Cerebellar cortex (tissue), 1 donor: ENCODE measurements at regions not wholly inside any gene's neighbourhood (a gene's known extent, or its start where the extent isn't known, plus 50 kb on each side); places are given as distances from the start of the nearest gene placed in this dataset.
A peak's percentile ranks its signal among the peaks of the same experiment; 100 is the strongest.

Source experiments
- DNase-seq: peaks from one replicate; pipeline ENCODE4 v3.0.0-alpha.2; 2015; ENCODE audit warnings: low spot score

- DNase-seq: no peak
Observed at GRCh38 chr12:53803194-53803593, 51.4 kb upstream of the CISTR start.

- no peak for DNase-seq
Observed at GRCh38 chr12:53803703-53804102, 51.9 kb upstream of the CISTR start.

DNA sequence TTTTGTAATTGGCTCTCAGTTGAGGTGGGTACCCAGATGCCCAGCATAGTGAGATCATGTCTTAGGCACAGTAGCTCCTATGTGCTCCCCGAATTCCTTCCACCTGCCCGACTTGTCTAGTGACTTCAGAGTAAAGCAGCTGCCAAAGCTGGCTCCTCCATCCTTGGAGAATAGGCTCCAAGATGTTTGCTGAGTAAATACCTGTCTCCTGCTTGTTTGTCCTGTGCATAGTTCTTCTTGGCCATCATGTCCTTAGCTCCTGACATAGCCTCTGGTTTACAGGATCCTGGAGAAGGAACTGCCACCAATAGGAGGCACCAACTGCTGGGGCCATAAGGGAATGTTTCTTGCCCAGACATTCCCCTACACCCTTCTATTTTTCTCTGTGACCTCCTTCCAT is 52.6 kb upstream of the CISTR start:
- peak; percentile 8 for DNase-seq

DNA sequence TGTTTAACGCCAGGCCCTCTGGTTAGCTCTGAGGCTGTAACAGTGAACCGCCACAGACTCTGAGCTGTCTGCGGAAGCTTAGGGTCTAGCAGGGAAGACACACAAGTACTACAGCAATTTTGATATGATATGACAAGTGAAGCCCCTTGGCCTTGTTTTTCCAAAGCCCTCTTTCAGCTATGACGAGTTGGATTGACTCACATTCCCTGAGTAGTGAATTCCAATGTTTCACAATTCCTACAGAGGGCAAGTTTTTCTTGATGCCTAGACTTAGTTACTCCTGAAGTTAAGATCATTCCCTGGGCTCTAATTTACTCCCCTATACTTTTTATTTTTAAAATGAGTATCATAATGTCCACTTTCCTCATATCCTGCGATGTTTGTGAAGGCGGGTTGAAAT is 53.3 kb upstream of the CISTR start:
- DNase-seq: no peak

DNA sequence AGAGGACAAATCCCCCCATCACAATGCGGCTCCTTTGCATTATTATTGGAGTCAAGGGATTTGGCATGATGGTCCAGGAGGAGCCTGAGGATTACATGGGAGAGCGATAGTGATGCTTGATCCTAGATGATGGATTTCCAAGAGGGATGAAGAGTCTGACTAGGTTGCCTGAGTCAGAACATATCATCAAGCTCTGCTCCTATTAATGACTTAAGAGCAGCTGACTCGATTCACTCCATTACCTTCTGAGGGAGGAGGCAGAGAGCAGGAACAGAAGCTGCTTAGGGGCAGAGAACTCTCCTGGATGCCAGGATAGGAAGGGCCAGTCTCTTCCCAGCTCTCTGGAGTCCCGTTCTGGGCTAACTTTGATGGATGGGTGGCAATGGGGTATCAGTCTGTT is 54.0 kb upstream of the CISTR start:
- DNase-seq: no peak

DNA sequence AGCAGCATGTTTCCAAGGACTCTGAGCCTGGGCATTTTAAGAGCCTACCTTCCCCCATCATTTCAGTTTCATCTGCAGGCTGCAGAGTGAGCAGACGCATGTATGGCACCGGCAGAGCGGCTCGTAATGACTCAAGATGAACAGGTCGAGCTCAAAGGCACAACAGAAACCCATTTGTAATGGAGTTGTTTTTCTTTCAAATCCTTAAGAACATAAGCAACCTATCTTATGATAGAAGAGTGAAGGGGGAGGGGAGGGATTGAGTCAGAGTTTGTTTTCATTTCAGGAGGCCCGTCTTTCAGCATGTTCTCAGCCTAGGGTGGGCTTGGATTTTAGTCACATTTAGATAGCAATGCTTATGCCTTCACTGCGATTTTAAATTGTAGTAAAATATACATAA is 54.9 kb upstream of the CISTR start:
- DNase-seq: no peak

DNA sequence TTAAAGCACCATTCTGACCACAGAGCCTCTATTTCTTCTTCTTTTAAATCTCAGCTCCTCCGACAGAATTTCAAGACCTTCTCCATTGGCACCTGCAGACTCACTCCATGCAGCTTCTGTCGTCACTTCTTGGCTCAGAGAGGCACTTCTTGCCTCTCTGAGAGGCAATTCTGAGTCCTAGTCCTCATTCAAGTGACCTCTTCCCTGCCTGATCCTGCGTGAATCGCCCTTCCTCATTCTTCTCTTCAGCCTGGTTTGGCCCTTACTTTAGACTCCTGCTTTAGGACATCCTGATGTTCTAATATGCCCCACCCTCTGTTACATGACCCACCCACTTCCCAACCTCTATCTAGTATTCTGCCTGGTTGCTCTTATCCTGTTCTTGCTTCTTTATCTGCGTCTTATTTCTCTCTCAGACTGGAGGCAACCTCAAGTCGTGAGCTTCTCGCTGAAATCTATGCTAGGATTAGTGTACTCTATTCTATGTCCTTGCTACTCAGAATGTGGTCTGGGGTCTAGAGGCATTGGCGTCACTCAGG is 55.6 kb upstream of the CISTR start:
- DNase-seq: no peak

DNA sequence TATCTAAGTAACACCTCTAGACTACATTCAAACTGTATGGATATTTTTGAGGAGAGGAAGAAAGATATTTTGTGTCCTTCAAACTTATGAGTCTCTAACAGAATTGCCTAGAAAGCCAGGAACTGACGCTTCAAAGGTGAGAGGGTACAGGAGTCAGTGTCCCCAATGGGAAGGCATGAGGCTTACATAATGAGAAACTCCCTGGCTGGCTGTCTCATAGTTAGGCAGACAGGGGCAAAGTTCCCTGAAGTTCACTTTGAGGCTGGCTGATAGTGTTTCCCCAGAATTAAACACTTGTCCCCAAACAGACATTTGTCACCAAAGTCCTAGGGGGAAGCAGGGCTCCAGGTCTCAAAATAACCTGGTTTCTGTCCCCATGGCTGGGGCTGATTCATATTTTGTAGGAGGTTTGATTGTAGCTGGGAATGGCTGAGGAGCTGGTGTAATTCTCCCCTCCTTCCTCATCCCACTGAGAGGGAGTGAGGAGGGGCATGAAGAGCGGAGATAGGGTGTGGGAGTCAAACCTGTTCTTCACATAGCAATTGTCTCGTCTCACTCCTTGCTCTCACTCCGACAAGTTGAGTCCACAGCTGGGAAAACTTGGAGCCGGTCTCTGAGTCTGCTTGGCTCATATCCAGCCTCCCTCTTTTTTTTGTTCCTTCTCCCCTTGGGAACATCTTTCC is 56.4 kb upstream of the CISTR start:
- no peak for DNase-seq

DNA sequence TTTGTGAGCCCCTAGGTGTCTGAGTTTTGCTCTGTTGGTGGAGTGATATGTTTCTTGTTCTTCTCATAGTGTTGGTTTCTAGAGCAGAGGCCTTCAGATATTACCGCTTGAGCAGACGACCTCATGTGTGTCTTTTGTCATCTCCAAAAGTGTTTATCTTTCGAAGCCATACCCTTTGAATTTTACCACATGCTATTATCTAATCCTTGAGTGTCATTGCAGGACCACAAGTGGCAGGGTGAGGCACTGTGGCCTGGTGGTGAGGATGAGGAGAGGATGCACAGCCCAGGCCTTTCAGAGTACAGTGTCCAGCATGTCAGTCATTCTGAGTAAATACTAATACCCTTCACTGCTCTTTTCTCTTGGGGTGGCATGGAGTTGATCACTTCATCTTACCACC is 57.2 kb upstream of the CISTR start:
- DNase-seq: no peak

- no peak for DNase-seq
Observed at GRCh38 chr12:53810950-53811349, 59.2 kb upstream of the CISTR start.

- no peak for DNase-seq
Observed at GRCh38 chr12:53811606-53812005, 59.8 kb upstream of the CISTR start.

DNA sequence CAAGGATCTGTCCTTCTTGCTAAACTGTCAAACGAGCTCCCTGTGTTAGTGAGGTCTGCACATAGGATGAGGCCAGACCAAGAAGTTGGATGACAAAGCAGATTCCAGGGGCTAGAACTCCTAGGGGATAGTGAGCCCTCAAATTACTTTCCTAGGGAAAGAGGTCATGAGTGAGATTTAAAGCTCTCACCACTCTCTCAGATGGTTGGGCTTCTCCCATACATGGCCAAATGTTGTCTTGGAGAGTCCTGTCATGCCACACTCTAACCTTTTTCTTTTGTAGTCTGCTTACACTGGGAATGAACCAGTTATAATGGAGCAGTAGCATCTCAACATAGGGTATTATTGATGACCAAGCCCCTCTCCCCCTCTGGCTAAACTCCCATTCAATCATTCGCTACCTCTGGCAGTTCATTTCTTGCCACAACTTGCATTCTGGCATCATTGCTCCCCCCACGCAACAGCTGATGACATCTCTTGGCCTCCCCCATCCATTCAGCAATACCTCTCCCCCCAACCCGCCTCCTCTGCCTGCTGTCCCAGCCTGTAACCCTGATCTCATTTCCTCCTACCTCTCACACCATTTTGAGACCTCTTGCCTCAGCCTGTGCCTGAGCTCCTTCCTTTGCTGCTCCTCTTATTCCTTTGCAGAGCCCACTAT is 64.7 kb upstream of the CISTR start:
- no peak for DNase-seq

DNA sequence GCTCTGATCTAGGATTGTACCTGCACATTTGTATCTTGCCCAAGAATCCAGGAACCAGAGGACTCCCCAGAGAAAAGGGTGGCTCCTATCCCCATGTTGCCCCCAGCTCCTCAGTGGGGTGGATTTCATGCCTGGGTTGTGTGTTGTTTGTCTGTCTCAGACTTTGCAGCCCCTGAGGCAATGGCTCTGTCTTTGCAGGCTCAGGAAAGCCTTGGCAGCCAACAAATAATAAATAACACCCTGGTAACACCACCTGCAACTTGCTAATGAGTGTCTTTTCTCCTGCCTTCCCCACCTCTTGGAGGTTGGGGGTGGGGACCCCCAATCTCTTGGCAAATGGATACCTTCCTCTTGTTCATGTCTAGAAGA is 65.2 kb upstream of the CISTR start:
- no peak for DNase-seq

DNA sequence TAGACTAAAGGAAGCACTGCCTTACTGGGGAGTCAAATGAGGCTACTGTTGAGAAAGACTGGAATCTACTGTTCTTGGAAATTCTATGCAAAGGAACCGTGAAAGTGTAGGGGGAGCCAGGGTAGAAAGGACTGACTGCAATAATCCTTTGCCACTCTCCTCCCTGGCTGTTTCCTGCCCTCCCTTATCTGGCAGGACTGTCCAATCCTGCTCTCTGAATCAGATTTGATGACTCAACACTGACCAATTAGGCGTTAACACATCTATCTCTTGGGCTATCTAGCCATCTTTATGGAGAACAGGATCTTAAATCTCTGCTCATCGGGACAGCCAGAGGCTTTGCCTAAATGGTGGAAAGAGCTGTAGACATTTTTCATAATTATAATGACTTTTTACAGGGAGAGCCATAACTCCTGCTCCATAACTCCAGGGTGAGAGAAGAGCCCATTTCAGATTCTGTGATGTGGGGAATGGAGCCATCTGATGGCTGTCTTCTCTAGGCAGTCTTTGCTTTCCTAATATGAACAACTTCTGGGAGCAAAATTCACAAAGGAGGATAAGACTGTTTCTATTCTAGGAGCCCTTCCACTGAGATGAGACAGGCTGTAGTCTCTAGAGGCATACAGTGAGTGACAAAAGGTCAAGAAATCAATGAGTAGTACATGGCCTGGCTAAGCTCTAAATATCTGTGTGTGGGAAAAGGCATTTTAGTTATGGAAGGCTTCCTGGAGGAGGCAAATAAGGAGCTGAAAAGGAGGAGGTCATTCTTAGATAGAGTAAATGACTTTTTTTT is 68.9 kb upstream of the CISTR start:
- no peak for DNase-seq

GRCh38 chr12:53824001-53824712 is 72.4 kb upstream of the CISTR start:
- DNase-seq: no peak

GRCh38 chr12:53825246-53826081 is 73.7 kb upstream of the CISTR start:
- no peak for DNase-seq

DNA sequence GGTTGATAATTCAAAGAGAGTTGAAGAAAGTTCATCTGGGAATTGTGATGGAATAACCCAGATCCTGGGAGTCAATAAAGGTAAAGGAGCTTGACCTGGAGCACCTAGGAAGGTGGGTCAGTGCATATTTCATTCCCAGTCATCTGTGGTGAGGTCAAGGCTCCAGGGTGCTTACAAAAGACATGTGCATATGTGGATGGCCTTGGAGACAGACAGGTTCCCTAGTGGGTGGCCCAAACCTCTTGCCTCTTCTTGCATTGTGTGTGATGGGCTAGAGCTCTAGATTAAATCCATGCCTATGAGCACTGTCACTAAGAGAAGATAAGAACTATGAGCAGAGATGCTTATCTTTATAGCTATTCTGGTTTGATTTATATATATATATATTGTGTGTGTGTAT is 75.5 kb upstream of the CISTR start:
- no peak for DNase-seq

DNA sequence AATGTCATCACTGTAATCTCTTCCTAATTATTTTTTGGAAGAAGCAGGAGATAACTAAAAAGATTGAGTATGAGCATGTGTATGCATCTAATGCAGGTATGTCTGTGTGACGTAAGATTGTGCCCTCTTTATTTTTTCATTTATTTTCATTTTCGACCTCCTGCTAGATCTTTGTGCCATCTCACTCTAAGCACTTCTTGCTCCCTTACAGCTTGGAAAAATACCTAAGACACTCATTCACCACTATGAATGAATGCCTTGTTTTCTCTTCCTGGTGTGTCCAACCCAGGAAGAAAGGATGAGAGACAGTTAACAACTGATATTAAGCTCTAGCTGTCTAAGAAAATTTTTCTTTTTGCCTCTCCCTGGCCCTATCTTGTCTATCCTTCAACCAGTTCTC is 76.8 kb upstream of the CISTR start:
- DNase-seq: no peak

DNA sequence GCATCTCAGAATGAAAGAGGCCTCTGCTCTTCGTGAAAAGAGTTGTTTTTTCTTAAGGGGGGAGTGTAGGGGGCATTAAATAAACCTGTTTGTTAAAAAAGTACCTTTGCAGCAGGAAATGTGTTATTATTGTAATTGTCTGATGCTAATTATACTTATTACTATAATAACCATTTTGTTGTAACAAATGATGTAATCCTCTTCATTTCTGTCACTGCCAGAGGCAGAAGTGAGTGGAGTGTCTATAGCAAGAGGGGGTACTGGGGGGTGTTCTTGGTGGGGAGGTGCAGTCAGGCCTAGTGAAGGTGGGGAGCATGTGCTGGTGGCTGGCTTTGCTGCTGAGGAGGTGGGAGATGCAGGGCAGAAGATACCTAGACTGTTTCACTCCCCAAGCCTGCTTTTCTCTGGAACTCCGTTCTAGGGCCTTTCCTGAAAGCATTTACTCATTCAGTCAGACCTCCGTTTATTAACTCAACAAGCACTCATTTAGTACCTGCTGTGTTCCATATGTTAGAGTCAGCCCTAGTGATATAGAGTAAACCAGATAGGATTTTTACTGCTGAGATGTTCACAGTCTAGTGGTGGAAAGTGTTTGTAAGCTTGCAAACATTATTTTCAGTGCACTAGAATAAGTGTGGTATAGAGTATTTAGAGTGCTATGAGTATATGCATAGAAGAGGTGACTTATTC is 77.5 kb upstream of the CISTR start:
- DNase-seq: no peak

DNA sequence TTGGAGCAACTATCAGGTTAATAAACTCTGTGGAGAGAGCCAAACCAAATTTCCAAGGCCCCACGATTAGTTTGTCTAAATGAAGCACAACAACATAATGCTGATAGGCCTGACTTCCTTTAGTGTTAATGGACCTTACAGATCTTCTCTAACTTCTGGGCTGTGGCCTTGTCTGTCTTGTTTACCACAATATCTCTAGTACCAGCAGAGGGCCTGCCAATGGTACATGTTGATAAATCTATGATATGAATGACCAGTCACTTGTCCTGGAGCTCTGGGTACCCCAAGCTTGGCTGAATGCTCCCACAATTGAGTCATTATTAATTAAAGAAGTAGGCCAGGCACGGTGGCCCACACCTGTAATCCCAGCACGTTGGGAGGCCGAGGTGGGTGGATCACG is 78.9 kb upstream of the CISTR start:
- DNase-seq: no peak

GRCh38 chr12:53836119-53836655 is 84.4 kb upstream of the CISTR start:
- no peak for DNase-seq
